Ectodermal cell (in vitro differentiated cells): ENCODE measurements at regions not wholly inside any gene's neighbourhood (a gene's known extent, or its start where the extent isn't known, plus 50 kb on each side); places are given as distances from the start of the nearest gene placed in this dataset.

Experiments used
- H3K27ac ChIP-seq: 2 replicates; pipeline ENCODE4 v1.7.0; 2013; ENCODE audit warnings: mild to moderate bottlenecking, low read depth, low read length; ENCODE audit not compliant: insufficient read depth, poor library complexity, severe bottlenecking
- H3K27me3 ChIP-seq: 2 replicates; pipeline ENCODE4 v1.7.0; 2013; ENCODE audit warnings: mild to moderate bottlenecking, low read length; ENCODE audit not compliant: insufficient read depth, control insufficient read depth, poor library complexity, severe bottlenecking
- H3K36me3 ChIP-seq: one replicate; pipeline ENCODE4 v1.7.0; 2013; ENCODE audit warnings: low read length; ENCODE audit not compliant: control insufficient read depth, insufficient read depth
- H3K4me1 ChIP-seq: one replicate; pipeline ENCODE4 v1.7.0; 2013; ENCODE audit warnings: low read length; ENCODE audit not compliant: control insufficient read depth, insufficient read depth
- H3K4me3 ChIP-seq: 2 replicates; pipeline ENCODE4 v1.7.0; 2013; ENCODE audit warnings: low read depth, low read length, control low read depth; ENCODE audit not compliant: insufficient read depth
- H3K9me3 ChIP-seq: 2 replicates; pipeline ENCODE4 v1.7.0; 2013; ENCODE audit warnings: mild to moderate bottlenecking, low read length, moderate library complexity; ENCODE audit not compliant: control insufficient read depth
- WGBS, 2 experiments: methylation state at CpG; one replicate each; pipeline ENCODE4 v1.1.7; 2013; ENCODE audit warnings: missing lambda C conversion rate in 2 of 2; 5-methylcytosine and 5-hydroxymethylcytosine counted together

- 87% methylated on average over 2 of the region's 3 CpGs for WGBS, 2 experiments
- H3K36me3 ChIP-seq: no peaks in the 10 kb centered on the region
- no peak overlapping the region for H3K27ac ChIP-seq
Observed at GRCh38 chr1:106225403-106225802, 831.1 kb upstream of the PRMT6 start.

GRCh38 chr1:106226550-106226949, 829.9 kb upstream of the PRMT6 start:
- Histone ChIP-seq H3K27me3 (no peaks in the 10 kb centered on the region), H3K27ac (no peak overlapping the region), H3K9me3 (no peaks in the 10 kb centered on the region), H3K36me3 (no peaks in the 10 kb centered on the region), H3K4me1 (no peaks in the 10 kb centered on the region), H3K4me3 (no peak overlapping the region)
- WGBS, 2 experiments: no CpG with 5 or more reads among the region's 1 CpG

More at GRCh38 chr1:106225403-106225802, 831.1 kb upstream of the PRMT6 start:
- Histone ChIP-seq H3K9me3 (no peaks in the 10 kb centered on the region), H3K4me1 (no peaks in the 10 kb centered on the region), H3K4me3 (no peak overlapping the region), H3K27me3 (no peaks in the 10 kb centered on the region)

- WGBS, 2 experiments: 89 to 95% methylated on average over 1 of the region's 1 CpG
- Histone ChIP-seq H3K36me3 (no peaks in the 10 kb centered on the region), H3K4me3 (no peak overlapping the region), H3K27me3 (no peaks in the 10 kb centered on the region), H3K9me3 (no peaks in the 10 kb centered on the region), H3K27ac (no peak overlapping the region), H3K4me1 (no peaks in the 10 kb centered on the region)
Observed at GRCh38 chr1:106232128-106232527, 824.3 kb upstream of the PRMT6 start.

- H3K4me1 ChIP-seq: no peaks in the 10 kb centered on the region
- H3K27me3 ChIP-seq: no peaks in the 10 kb centered on the region
- H3K9me3 ChIP-seq: no peaks in the 10 kb centered on the region
- H3K27ac ChIP-seq: no peak overlapping the region
- H3K36me3 ChIP-seq: no peaks in the 10 kb centered on the region
- no peak overlapping the region for H3K4me3 ChIP-seq
- WGBS, 2 experiments: 96 to 98% methylated on average over 2 of the region's 2 CpGs
Observed at GRCh38 chr1:106233511-106233910, 823.0 kb upstream of the PRMT6 start.

DNA sequence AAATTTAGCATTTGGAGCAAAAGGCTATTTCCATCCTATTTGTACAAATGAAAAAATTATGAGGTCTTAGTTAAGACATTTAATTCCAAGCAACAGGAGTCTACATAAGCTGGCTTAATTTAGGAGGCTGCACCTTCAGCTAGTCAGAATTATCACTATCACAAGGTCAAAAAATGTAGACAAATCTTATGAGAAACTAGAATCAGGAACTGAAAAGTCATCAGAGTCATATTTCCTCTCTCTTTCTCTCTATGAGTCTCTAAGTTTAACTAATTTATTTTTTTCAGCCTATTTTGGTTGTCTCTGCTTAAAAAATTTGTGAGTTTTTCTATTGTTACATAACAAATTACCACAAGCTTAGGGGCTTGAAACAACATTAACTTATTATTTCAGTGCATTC, 807.1 kb upstream of the PRMT6 start:
- Histone ChIP-seq H3K36me3 (no peaks in the 10 kb centered on the region), H3K27me3 (no peaks in the 10 kb centered on the region), H3K27ac (no peak overlapping the region), H3K4me1 (no peaks in the 10 kb centered on the region), H3K4me3 (no peak overlapping the region), H3K9me3 (no peaks in the 10 kb centered on the region)

DNA sequence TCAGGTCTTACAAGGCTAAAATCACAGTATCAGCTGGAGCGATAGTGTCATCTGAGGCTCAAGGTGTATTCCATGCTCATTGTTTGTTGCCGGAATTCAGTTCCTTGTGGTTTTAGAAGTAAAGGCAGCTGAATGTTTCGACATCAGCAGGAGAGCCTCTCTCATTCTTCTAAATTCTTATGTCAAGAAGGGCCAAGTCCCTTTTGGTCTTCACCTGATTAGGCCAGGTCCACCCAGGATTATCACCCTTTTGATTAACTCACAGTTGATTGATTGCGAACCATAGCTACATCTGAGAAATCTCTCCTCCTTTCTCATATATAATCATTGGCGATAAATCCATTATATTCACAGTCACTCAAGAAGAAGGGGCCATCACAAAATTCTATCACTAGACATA, 806.7 kb upstream of the PRMT6 start:
- no peak overlapping the region for H3K27ac ChIP-seq
- WGBS, 2 experiments: 84 to 88% methylated on average over 5 of the region's 5 CpGs
- no peaks in the 10 kb centered on the region for H3K36me3 ChIP-seq
- no peaks in the 10 kb centered on the region for H3K27me3 ChIP-seq
- no peak overlapping the region for H3K4me3 ChIP-seq
- no peaks in the 10 kb centered on the region for H3K4me1 ChIP-seq
- no peaks in the 10 kb centered on the region for H3K9me3 ChIP-seq

GRCh38 chr1:106254748-106255147, 801.7 kb upstream of the PRMT6 start:
- Histone ChIP-seq H3K27ac (no peak overlapping the region), H3K4me3 (no peak overlapping the region), H3K4me1 (no peaks in the 10 kb centered on the region), H3K9me3 (no peaks in the 10 kb centered on the region), H3K36me3 (no peaks in the 10 kb centered on the region), H3K27me3 (no peaks in the 10 kb centered on the region)
- 86 to 100% methylated on average over 1 of the region's 1 CpG for WGBS, 2 experiments

DNA sequence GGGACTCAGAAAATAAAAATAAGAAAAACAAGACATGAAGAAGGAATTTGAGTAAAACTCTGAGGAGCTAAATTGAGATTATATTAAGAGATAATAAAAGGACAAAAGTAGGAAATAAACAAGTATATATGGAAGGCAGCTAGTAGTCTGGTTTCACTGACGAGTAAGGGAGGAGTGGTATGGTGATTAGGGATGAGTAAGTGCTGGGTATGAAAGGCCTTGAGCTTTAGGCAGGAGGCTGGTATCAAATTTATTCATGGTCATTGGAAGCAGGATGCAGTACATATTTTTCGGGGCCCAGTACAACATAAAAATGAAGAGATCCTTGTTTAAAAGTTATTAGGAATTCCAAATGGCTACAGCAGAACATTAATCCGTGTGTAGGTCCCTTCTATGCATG, 789.7 kb upstream of the PRMT6 start:
- H3K27me3 ChIP-seq: no peaks in the 10 kb centered on the region
- WGBS, 2 experiments: 76 to 83% methylated on average over 3 of the region's 3 CpGs
- no peak overlapping the region for H3K27ac ChIP-seq
- H3K36me3 ChIP-seq: no peaks in the 10 kb centered on the region
- H3K9me3 ChIP-seq: no peaks in the 10 kb centered on the region
- no peak overlapping the region for H3K4me3 ChIP-seq
- H3K4me1 ChIP-seq: no peaks in the 10 kb centered on the region

- no peaks in the 10 kb centered on the region for H3K4me1 ChIP-seq
- no peaks in the 10 kb centered on the region for H3K9me3 ChIP-seq
- no peaks in the 10 kb centered on the region for H3K36me3 ChIP-seq
- WGBS, 2 experiments: 88 to 89% methylated on average over 5 of the region's 5 CpGs
- H3K27ac ChIP-seq: no peak overlapping the region
- no peak overlapping the region for H3K4me3 ChIP-seq
- H3K27me3 ChIP-seq: no peaks in the 10 kb centered on the region
Observed at GRCh38 chr1:106268070-106268469, 788.4 kb upstream of the PRMT6 start.

DNA sequence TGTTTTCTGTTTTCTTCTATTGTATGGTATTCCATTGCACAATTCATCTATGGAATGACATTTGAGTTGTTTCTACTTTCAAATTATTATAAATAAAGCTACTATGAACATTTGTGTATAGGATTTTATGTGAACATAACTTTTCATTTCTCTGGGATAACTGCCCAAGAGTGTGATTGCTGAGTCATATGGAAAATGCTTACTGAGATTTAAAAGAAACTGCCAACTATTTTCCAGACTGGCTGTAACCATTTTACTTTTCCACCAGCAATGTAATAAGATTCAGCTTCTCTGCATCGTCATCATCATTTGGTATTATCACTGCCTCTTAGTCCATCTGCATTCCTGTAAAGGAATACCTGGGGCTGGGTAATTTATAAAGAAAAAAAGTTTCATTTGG, 779.6 kb upstream of the PRMT6 start:
- H3K36me3 ChIP-seq: no peaks in the 10 kb centered on the region
- H3K4me3 ChIP-seq: no peak overlapping the region
- H3K27me3 ChIP-seq: no peaks in the 10 kb centered on the region
- 84 to 90% methylated on average over 1 of the region's 1 CpG for WGBS, 2 experiments
- no peaks in the 10 kb centered on the region for H3K4me1 ChIP-seq
- H3K9me3 ChIP-seq: peaks cover 3% of the 10 kb centered on the region
- H3K27ac ChIP-seq: no peak overlapping the region

DNA sequence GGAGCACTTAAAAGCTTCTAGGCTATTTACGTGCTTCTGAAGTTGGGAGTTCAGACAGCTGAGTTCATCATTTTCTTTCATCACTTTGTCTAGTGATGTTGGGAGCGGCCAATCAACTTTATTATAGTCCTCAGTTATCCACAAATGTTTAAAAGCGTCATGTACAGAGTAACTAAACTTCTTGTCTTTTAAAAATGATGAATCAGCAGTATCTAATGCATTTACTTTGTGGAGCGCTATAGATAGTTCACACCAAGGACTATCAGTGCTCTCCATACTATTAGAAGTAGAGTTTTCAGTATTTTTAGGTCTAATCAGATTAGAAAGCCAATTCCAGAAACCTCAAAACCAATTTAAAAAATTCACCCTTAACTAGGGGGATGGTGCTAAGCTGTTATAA, 778.7 kb upstream of the PRMT6 start:
- Histone ChIP-seq H3K9me3 (peaks cover 3% of the 10 kb centered on the region), H3K4me3 (no peak overlapping the region), H3K27me3 (no peaks in the 10 kb centered on the region), H3K4me1 (no peaks in the 10 kb centered on the region), H3K36me3 (no peaks in the 10 kb centered on the region), H3K27ac (no peak overlapping the region)
- WGBS, 2 experiments: 93 to 95% methylated on average over 3 to 4 of the region's 4 CpGs
